ENCODE measurements at regions not wholly inside any gene's neighbourhood (a gene's known extent, or its start where the extent isn't known, plus 50 kb on each side); places are given as distances from the start of the nearest gene placed in this dataset.

GRCh38 chr4:86443495-86443894, 83.6 kb upstream of the MAPK10 start:
- Histone ChIP-seq H3K4me3 (no peak overlapping the region), H2AFZ (no peak overlapping the region), H3K4me2 (ENCODE audit: unreplicated experiment) (no peak overlapping the region), H3K9ac (no peak overlapping the region), H3K27ac (no peak overlapping the region), H3K36me3 (ENCODE audit: low read depth) (no peaks in the 10 kb centered on the region), H3F3A (ENCODE audit: insufficient read depth) (no peaks in the 10 kb centered on the region), H4K20me1 (ENCODE audit: insufficient read depth) (no peaks in the 10 kb centered on the region), H3K4me1 (ENCODE audit: insufficient read depth) (peaks cover 11% of the 10 kb centered on the region), H3K9me2 (ENCODE audit: insufficient read depth) (no peaks in the 10 kb centered on the region), H3K9me3 (ENCODE audit: low read depth) (no peaks in the 10 kb centered on the region), H3K79me2 (ENCODE audit: insufficient read depth) (no peaks in the 10 kb centered on the region), H3K27me3 (replicated peaks; ENCODE audit: insufficient read depth) (no peaks in the 10 kb centered on the region)
- TF ChIP-seq EZH2 (IDR thresholded peaks at IDR 0.05; ENCODE audit: insufficient read depth, poor library complexity, severe bottlenecking), result no peak
- no peak for TF ChIP-seq EZH2phosphoT487 (IDR thresholded peaks at IDR 0.05; ENCODE audit: insufficient read depth, low read depth)
- WGBS, 2 experiments (ENCODE audit: low coverage in 1 of 2, low lambda C conversion rate in 2 of 2, missing lambda C conversion rate in 2 of 2), result 71 to 75% methylated on average over 8 of the region's 8 CpGs
- in situ Hi-C loops (cut with MboI), result no loop called here
- no peak for DNase-seq

GRCh38 chr4:86446996-86447395, 87.1 kb upstream of the MAPK10 start:
- Histone ChIP-seq H3K4me3 (no peak overlapping the region), H3K4me2 (ENCODE audit: unreplicated experiment) (no peak overlapping the region), H3K36me3 (ENCODE audit: low read depth) (no peaks in the 10 kb centered on the region), H3K9me3 (ENCODE audit: low read depth) (no peaks in the 10 kb centered on the region), H3K9me2 (ENCODE audit: insufficient read depth) (no peaks in the 10 kb centered on the region), H4K20me1 (ENCODE audit: insufficient read depth) (no peaks in the 10 kb centered on the region), H3K4me1 (ENCODE audit: insufficient read depth) (peaks cover 7% of the 10 kb centered on the region; the same call in 1 of the 2 replicates), H3K9ac (no peak overlapping the region), H2AFZ (no peak overlapping the region), H3F3A (ENCODE audit: insufficient read depth) (no peaks in the 10 kb centered on the region), H3K79me2 (ENCODE audit: insufficient read depth) (no peaks in the 10 kb centered on the region), H3K27me3 (replicated peaks; ENCODE audit: insufficient read depth) (no peaks in the 10 kb centered on the region), H3K27ac (no peak overlapping the region)
- no peak for TF ChIP-seq EZH2 (IDR thresholded peaks at IDR 0.05; ENCODE audit: insufficient read depth, poor library complexity, severe bottlenecking)
- no peak for TF ChIP-seq EZH2phosphoT487 (IDR thresholded peaks at IDR 0.05; ENCODE audit: insufficient read depth, low read depth)
- WGBS, 2 experiments (ENCODE audit: low coverage in 1 of 2, low lambda C conversion rate in 2 of 2, missing lambda C conversion rate in 2 of 2), result 74 to 77% methylated on average over 5 of the region's 5 CpGs
- DNase-seq, result no peak
- in situ Hi-C loops (cut with MboI), result no loop called here

GRCh38 chr4:86448871-86449270, 89.0 kb upstream of the MAPK10 start:
- Histone ChIP-seq H3K4me2 (ENCODE audit: unreplicated experiment) (no peak overlapping the region), H3K79me2 (ENCODE audit: insufficient read depth) (no peaks in the 10 kb centered on the region), H3K4me1 (ENCODE audit: insufficient read depth) (peaks cover 7% of the 10 kb centered on the region; the same call in 1 of the 2 replicates), H3K9me2 (ENCODE audit: insufficient read depth) (no peaks in the 10 kb centered on the region), H3K27ac (no peak overlapping the region), H3K4me3 (no peak overlapping the region), H3K27me3 (replicated peaks; ENCODE audit: insufficient read depth) (no peaks in the 10 kb centered on the region), H4K20me1 (ENCODE audit: insufficient read depth) (no peaks in the 10 kb centered on the region), H3K36me3 (ENCODE audit: low read depth) (no peaks in the 10 kb centered on the region), H3K9me3 (ENCODE audit: low read depth) (no peaks in the 10 kb centered on the region), H2AFZ (no peak overlapping the region), H3F3A (ENCODE audit: insufficient read depth) (no peaks in the 10 kb centered on the region), H3K9ac (no peak overlapping the region)
- 81% methylated on average over 8 to 9 of the region's 9 CpGs for WGBS, 2 experiments (ENCODE audit: low coverage in 1 of 2, low lambda C conversion rate in 2 of 2, missing lambda C conversion rate in 2 of 2)
- in situ Hi-C loops (cut with MboI), result no loop called here
- no peak for DNase-seq
- TF ChIP-seq EZH2phosphoT487 (IDR thresholded peaks at IDR 0.05; ENCODE audit: insufficient read depth, low read depth) (no peak), EZH2 (IDR thresholded peaks at IDR 0.05; ENCODE audit: insufficient read depth, poor library complexity, severe bottlenecking) (no peak)

GRCh38 chr4:86449746-86450588, 90.1 kb upstream of the MAPK10 start:
- DNase-seq, result no peak
- no peaks in the 10 kb centered on the region for H4K20me1 ChIP-seq (ENCODE audit: insufficient read depth)
- peaks cover 7% of the 10 kb centered on the region; the same call in 1 of the 2 replicates for H3K4me1 ChIP-seq (ENCODE audit: insufficient read depth)
- no peak for TF ChIP-seq EZH2 (IDR thresholded peaks at IDR 0.05; ENCODE audit: insufficient read depth, poor library complexity, severe bottlenecking)
- H3K9me3 ChIP-seq (ENCODE audit: low read depth), result no peaks in the 10 kb centered on the region
- no peaks in the 10 kb centered on the region for H3K79me2 ChIP-seq (ENCODE audit: insufficient read depth)
- in situ Hi-C loops (cut with MboI), result no loop called here
- WGBS, 2 experiments (ENCODE audit: low coverage in 1 of 2, low lambda C conversion rate in 2 of 2, missing lambda C conversion rate in 2 of 2), result 69 to 70% methylated on average over 5 of the region's 5 CpGs
- no peaks in the 10 kb centered on the region for H3K27me3 ChIP-seq (replicated peaks; ENCODE audit: insufficient read depth)
- H3K4me3 ChIP-seq, result no peak overlapping the region
- no peaks in the 10 kb centered on the region for H3K9me2 ChIP-seq (ENCODE audit: insufficient read depth)
- no peak overlapping the region for H3K27ac ChIP-seq
- no peak overlapping the region for H3K4me2 ChIP-seq (ENCODE audit: unreplicated experiment)
- no peaks in the 10 kb centered on the region for H3F3A ChIP-seq (ENCODE audit: insufficient read depth)
- no peaks in the 10 kb centered on the region for H3K36me3 ChIP-seq (ENCODE audit: low read depth)
- H2AFZ ChIP-seq, result no peak overlapping the region
- no peak overlapping the region for H3K9ac ChIP-seq
